Fibroblast of lung (primary cell): ENCODE measurements at regions not wholly inside any gene's neighbourhood (a gene's known extent, or its start where the extent isn't known, plus 50 kb on each side); places are given as distances from the start of the nearest gene placed in this dataset.

Experiments
- CTCF ChIP-seq, 2 donors: IDR thresholded peaks in 1 of 2; conservative IDR thresholded peaks in 1 of 2; 1 replicate in 1 of 2; 2 replicates in 1 of 2; pipeline ENCODE4 v1.5.1; 2011 to 2012; ENCODE audit warnings: low read length in 2 of 2, control low read depth in 1 of 2, inconsistent platforms in 1 of 2, low read depth in 1 of 2, mild to moderate bottlenecking in 1 of 2
- EZH2 ChIP-seq: IDR thresholded peaks from 2 replicates; pipeline ENCODE4 v1.5.1; 2012; ENCODE audit warnings: low read length, control low read depth, mild to moderate bottlenecking; ENCODE audit errors: missing control alignments

GRCh38 chr14:56896231-56896630 lies 86.0 kb upstream of the OTX2 start:
- TF ChIP-seq CTCF (conservative IDR thresholded peaks at IDR 0.05 in 1 of 2, IDR thresholded peaks at IDR 0.05 in 1 of 2; ENCODE audit: low read depth in 1 of 2, low read length in 2 of 2): no peak
- no peak for TF ChIP-seq EZH2
